GM12864 (cell line): ENCODE measurements at regions not wholly inside any gene's neighbourhood (a gene's known extent, or its start where the extent isn't known, plus 50 kb on each side); places are given as distances from the start of the nearest gene placed in this dataset.

Experiments
- DNase-seq: peaks from one replicate; pipeline ENCODE4 v3.0.0-alpha.2; 2011; ENCODE audit warnings: low read depth
- H3K4me3 ChIP-seq: 2 replicates; pipeline ENCODE4 v1.5.1; 2011; ENCODE audit warnings: mild to moderate bottlenecking, low read depth, low read length, control low read depth
- TF ChIP-seq, protein P1 (sequence below): IDR thresholded peaks from 2 replicates; pipeline ENCODE4 v1.5.1; 2011; ENCODE audit warnings: low read depth, mild to moderate bottlenecking, moderate library complexity, low read length, control low read depth, inconsistent platforms; ENCODE audit errors: missing control alignments

DNA sequence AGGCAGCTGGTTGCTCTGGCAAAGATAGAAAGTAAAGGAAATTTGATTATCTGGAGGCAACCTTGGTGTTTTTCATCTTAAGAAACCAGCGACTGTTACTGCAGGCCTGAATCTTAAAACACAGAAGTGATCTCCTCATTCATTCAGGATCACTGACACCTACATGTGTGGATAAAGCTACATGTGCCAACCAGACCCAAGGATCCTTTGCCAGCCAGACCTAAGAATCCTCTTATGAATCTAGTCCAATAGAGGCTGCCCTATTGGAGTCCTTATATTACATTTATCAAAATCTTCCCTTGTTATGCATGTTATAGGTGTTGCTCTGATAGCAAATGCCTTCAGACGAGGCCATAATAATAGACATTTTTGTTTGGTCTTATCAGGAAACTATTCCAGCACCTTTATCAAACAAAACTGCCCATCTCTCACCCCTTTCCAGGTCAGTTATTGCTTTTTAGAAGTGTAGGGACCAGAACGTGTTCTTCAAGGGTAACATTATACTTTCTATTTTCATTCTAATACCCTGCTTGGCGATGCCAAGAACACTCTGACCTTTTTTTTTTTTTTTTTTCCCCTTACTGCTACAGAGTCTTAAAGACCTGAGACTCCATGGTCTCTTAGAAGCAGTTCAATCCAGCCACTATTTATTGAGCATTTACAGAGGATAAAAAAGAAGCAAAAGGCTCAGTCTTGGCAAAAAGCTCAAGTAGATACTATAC is 175.5 kb upstream of the PTBP2 start:
- no peak overlapping the region for H3K4me3 ChIP-seq
- DNase-seq, result no peak
- TF ChIP-seq, protein P1, sequence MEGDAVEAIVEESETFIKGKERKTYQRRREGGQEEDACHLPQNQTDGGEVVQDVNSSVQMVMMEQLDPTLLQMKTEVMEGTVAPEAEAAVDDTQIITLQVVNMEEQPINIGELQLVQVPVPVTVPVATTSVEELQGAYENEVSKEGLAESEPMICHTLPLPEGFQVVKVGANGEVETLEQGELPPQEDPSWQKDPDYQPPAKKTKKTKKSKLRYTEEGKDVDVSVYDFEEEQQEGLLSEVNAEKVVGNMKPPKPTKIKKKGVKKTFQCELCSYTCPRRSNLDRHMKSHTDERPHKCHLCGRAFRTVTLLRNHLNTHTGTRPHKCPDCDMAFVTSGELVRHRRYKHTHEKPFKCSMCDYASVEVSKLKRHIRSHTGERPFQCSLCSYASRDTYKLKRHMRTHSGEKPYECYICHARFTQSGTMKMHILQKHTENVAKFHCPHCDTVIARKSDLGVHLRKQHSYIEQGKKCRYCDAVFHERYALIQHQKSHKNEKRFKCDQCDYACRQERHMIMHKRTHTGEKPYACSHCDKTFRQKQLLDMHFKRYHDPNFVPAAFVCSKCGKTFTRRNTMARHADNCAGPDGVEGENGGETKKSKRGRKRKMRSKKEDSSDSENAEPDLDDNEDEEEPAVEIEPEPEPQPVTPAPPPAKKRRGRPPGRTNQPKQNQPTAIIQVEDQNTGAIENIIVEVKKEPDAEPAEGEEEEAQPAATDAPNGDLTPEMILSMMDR, result no peak

DNA sequence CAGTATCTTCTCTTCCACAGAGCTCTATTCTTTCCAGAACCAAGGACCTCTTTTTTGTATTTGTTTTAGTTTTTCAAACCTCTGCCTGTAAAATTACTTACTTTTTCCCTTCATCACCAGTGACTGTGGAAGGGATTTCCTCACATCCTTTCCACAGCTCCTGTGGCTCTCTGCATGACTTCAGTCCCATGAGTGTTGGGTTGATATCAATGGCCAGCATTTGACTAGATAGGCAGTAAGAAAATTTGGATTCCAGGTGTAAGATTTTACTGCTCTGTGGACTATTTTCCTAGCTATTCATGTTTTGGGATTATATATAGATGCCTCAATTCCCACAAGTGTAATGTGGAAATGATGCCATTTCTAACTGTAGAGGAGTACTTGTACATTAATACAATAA is 171.5 kb upstream of the PTBP2 start:
- no peak for DNase-seq
- TF ChIP-seq, protein P1, result no peak
- no peak overlapping the region for H3K4me3 ChIP-seq

DNA sequence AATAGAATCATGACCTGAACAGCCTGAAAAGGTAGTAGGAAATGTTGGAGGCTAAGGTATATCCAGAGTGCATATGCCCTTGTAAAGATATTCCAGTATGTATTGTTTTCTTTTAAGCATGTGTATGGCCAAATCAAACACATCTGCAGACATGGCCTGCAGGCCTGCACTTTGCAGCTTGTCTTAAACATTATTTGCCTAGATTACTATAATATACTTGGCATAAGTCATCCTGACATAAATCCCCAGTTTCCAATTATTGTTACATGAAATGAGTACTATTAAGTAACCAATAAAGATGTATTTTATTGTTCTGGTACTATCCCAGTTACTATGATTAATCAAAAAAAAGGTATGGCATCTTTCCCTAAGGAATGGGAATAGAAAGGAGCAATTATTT is 169.1 kb upstream of the PTBP2 start:
- no peak for DNase-seq
- TF ChIP-seq, protein P1, result no peak
- no peak overlapping the region for H3K4me3 ChIP-seq

DNA sequence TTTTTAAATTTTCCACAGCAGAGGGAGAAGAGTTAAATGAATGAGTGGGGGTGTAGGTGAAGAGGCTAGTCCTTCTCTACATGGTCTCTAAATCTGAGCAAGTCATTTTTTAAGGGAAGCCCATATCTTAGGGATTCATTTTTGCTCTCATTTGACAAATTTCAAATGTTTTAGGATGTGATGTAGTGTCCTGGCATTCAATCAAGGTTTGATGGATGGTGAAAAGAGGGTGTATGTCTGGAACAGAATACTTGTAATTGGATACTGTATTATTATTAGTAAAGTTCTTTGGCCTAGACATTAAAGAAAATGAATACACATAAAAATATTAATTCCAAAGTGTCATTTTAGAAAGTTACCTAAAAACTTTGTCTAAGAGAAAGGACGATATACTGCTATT is 167.8 kb upstream of the PTBP2 start:
- no peak for DNase-seq
- H3K4me3 ChIP-seq, result no peak overlapping the region
- TF ChIP-seq, protein P1, result no peak

DNA sequence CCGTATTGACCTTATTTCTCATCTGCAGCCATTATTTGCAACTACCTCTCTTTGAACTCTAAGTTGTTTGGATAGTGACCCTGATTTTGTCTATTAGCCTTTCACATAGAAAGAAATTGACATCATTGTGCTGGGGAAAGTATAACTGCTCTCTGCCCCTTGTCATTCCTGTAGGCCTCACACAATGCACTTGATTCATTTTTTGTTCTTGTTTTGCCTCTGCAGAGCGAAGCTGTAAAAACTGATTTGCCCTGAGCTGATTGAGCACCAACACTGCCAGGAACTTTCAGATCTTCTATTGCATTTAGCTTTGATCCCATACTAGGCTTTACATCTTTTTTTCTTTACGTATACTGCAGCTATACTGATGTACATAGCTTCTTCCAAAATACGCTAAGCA is 167.2 kb upstream of the PTBP2 start:
- no peak overlapping the region for H3K4me3 ChIP-seq
- no peak for DNase-seq
- TF ChIP-seq, protein P1, result no peak

DNA sequence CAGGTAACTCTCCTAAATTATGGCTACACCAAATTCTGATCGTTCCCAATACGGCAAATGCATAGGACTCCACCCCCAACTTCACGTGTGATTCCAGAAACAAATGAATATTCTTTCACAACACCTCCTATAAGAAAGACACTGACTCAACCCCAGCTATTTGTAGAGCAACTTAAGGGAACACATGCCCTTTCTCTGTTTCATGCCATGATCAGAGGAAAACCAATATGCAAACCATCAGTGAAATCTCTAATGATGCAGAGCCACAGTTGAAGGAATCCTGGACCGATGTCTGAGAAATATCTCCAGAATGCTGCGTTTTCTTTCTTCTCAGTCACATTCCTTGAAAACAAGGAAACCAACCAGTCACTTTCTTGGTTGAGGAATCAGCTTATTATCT is 164.2 kb upstream of the PTBP2 start:
- no peak overlapping the region for H3K4me3 ChIP-seq
- TF ChIP-seq, protein P1, result no peak
- no peak for DNase-seq

DNA sequence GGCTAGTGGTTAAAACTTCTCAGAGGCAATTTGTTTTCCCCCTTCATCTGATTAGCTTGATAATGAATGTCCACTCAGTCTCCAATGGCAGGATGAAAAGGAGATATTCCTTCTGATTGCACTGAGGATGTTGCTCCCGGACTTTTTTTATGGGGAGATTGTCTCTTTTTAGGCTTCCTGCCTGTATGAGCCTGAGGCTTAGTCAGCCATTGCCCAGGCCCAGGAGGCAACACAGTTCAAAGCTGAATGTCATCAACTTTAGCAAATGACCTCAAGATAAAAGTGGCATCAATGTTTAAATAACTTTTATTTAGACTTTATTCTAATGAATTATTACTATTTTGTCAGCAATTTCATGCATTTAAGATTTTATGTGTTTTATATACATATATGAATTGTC is 162.9 kb upstream of the PTBP2 start:
- TF ChIP-seq, protein P1, result no peak
- no peak overlapping the region for H3K4me3 ChIP-seq
- DNase-seq, result no peak
